ENCODE measurements at regions not wholly inside any gene's neighbourhood (a gene's known extent, or its start where the extent isn't known, plus 50 kb on each side); places are given as distances from the start of the nearest gene placed in this dataset.

GRCh38 chr11:91768783-91769182 is 455.8 kb upstream of the FAT3 start:
- Histone ChIP-seq H3K4me3 (no peak overlapping the region), H3K4me1 (no peaks in the 10 kb centered on the region), H3K27ac (no peak overlapping the region), H3K36me3 (no peaks in the 10 kb centered on the region), H3K27me3 (no peaks in the 10 kb centered on the region), H3K9me3 (no peaks in the 10 kb centered on the region)
- DNase-seq (no peak), ATAC-seq (no peak)
- intact Hi-C loops (cut with DNase I; ENCODE audit: low total_unique reads) (no loop called here), in situ Hi-C loops (cut with MboI; ENCODE audit: low sequenced_read_pairs in 4 of 4) (no loop called here)
- TF ChIP-seq CTCF (IDR thresholded peaks at IDR 0.05 in 4 of 5, conservative IDR thresholded peaks at IDR 0.05 in 1 of 5) = no peak
- no peak for TF ChIP-seq POLR2A (IDR thresholded peaks at IDR 0.05)

GRCh38 chr11:91763331-91763730 is 461.3 kb upstream of the FAT3 start:
- TF ChIP-seq POLR2A (IDR thresholded peaks at IDR 0.05) = no peak
- TF ChIP-seq CTCF (IDR thresholded peaks at IDR 0.05 in 4 of 5, conservative IDR thresholded peaks at IDR 0.05 in 1 of 5) = no peak
- H3K4me1 ChIP-seq = no peaks in the 10 kb centered on the region
- H3K27ac ChIP-seq = no peak overlapping the region
- DNase-seq (no peak), ATAC-seq (no peak)
- no peaks in the 10 kb centered on the region for H3K27me3 ChIP-seq
- in situ Hi-C loops (cut with MboI; ENCODE audit: low sequenced_read_pairs in 4 of 4) (no loop called here), intact Hi-C loops (cut with DNase I; ENCODE audit: low total_unique reads) (no loop called here)
- H3K4me3 ChIP-seq = no peak overlapping the region
- no peaks in the 10 kb centered on the region for H3K9me3 ChIP-seq
- H3K36me3 ChIP-seq = no peaks in the 10 kb centered on the region

- Histone ChIP-seq H3K36me3 (no peaks in the 10 kb centered on the region), H3K9me3 (no peaks in the 10 kb centered on the region), H3K27ac (no peak overlapping the region), H3K4me3 (no peak overlapping the region), H3K4me1 (no peaks in the 10 kb centered on the region), H3K27me3 (no peaks in the 10 kb centered on the region)
- DNase-seq = no peak
- intact Hi-C loops (cut with DNase I; ENCODE audit: low total_unique reads) (no loop called here), in situ Hi-C loops (cut with MboI; ENCODE audit: low sequenced_read_pairs in 4 of 4) (no loop called here)
- no peak for TF ChIP-seq POLR2A (IDR thresholded peaks at IDR 0.05)
- TF ChIP-seq CTCF (IDR thresholded peaks at IDR 0.05 in 4 of 5, conservative IDR thresholded peaks at IDR 0.05 in 1 of 5) = no peak
- no peak for ATAC-seq
Measured at GRCh38 chr11:91761406-91762025, 463.1 kb upstream of the FAT3 start.

- DNase-seq = no peak
- Histone ChIP-seq H3K4me1 (no peaks in the 10 kb centered on the region), H3K27ac (no peak overlapping the region), H3K36me3 (no peaks in the 10 kb centered on the region), H3K27me3 (no peaks in the 10 kb centered on the region), H3K4me3 (no peak overlapping the region), H3K9me3 (no peaks in the 10 kb centered on the region)
- ATAC-seq = no peak
- in situ Hi-C loops (cut with MboI; ENCODE audit: low sequenced_read_pairs in 4 of 4) (no loop called here), intact Hi-C loops (cut with DNase I; ENCODE audit: low total_unique reads) (no loop called here)
- TF ChIP-seq CTCF (IDR thresholded peaks at IDR 0.05 in 4 of 5, conservative IDR thresholded peaks at IDR 0.05 in 1 of 5) = no peak
- no peak for TF ChIP-seq POLR2A (IDR thresholded peaks at IDR 0.05)
Measured at GRCh38 chr11:91756829-91757480, 467.7 kb upstream of the FAT3 start.
